Neutrophil (primary cell): ENCODE measurements at regions not wholly inside any gene's neighbourhood (a gene's known extent, or its start where the extent isn't known, plus 50 kb on each side); places are given as distances from the start of the nearest gene placed in this dataset.

ENCODE experiments used
- H3K27ac ChIP-seq: fragments of 200-600 bp; sonication (generic); 2 replicates; pipeline ENCODE4 v1.5.1; 2016; ENCODE audit warnings: mild to moderate bottlenecking, moderate library complexity
- H3K27me3 ChIP-seq: fragments of 200-600 bp; sonication (generic); 2 replicates; pipeline ENCODE4 v1.6.0; 2016; ENCODE audit warnings: mild to moderate bottlenecking
- H3K36me3 ChIP-seq: fragments of 200-600 bp; sonication (generic); 2 replicates; pipeline ENCODE4 v1.5.1; 2017
- H3K4me1 ChIP-seq, 2 experiments: fragments of 200-600 bp in 1 of 2; sonication (generic) in 1 of 2; 1 replicate in 1 of 2; 2 replicates in 1 of 2; pipeline versions ENCODE4 v1.5.1 to v1.6.1; 2013 to 2016; ENCODE audit warnings: low read depth in 1 of 2, low read length in 1 of 2, mild to moderate bottlenecking in 1 of 2, moderate library complexity in 1 of 2; ENCODE audit not compliant: control insufficient read depth in 1 of 2, insufficient read depth in 1 of 2
- H3K4me3 ChIP-seq, 2 experiments: fragments of 200-600 bp in 1 of 2; sonication (generic) in 1 of 2; 1 replicate in 1 of 2; 2 replicates in 1 of 2; pipeline ENCODE4 v1.5.1; 2013 to 2016; ENCODE audit warnings: low read depth in 1 of 2, low read length in 1 of 2, mild to moderate bottlenecking in 1 of 2, moderate library complexity in 1 of 2
- H3K9me3 ChIP-seq: fragments of 200-600 bp; sonication (generic); 2 replicates; pipeline ENCODE4 v1.5.1; 2016
- CTCF ChIP-seq: fragments of 200-600 bp; sonication (generic); IDR thresholded peaks from 2 replicates; pipeline ENCODE4 v1.5.1; 2016; ENCODE audit warnings: antibody characterized with exemption

GRCh38 chr5:158522776-158523175 lies 576.9 kb downstream of the EBF1 start:
- Histone ChIP-seq H3K4me1 (no peaks in the 10 kb centered on the region), H3K9me3 (no peaks in the 10 kb centered on the region), H3K36me3 (no peaks in the 10 kb centered on the region), H3K27ac (no peak overlapping the region), H3K27me3 (no peaks in the 10 kb centered on the region), H3K4me3 (no peak overlapping the region)
- TF ChIP-seq CTCF: no peak

GRCh38 chr5:158521995-158522394 lies 577.7 kb downstream of the EBF1 start:
- Histone ChIP-seq H3K27ac (no peak overlapping the region), H3K4me1 (no peaks in the 10 kb centered on the region), H3K36me3 (no peaks in the 10 kb centered on the region), H3K27me3 (no peaks in the 10 kb centered on the region), H3K9me3 (no peaks in the 10 kb centered on the region), H3K4me3 (no peak overlapping the region)
- TF ChIP-seq CTCF: no peak

- H3K36me3 ChIP-seq: no peaks in the 10 kb centered on the region
- H3K4me1 ChIP-seq: no peaks in the 10 kb centered on the region
- no peaks in the 10 kb centered on the region for H3K9me3 ChIP-seq
- H3K27ac ChIP-seq: no peak overlapping the region
- H3K27me3 ChIP-seq: no peaks in the 10 kb centered on the region
- H3K4me3 ChIP-seq: no peak overlapping the region
- TF ChIP-seq CTCF: no peak
These were observed 580.2 kb downstream of the EBF1 start for GRCh38 chr5:158519433-158520021.

- no peaks in the 10 kb centered on the region for H3K27me3 ChIP-seq
- no peak for TF ChIP-seq CTCF
- H3K36me3 ChIP-seq: no peaks in the 10 kb centered on the region
- H3K9me3 ChIP-seq: no peaks in the 10 kb centered on the region
- no peaks in the 10 kb centered on the region for H3K4me1 ChIP-seq
- H3K27ac ChIP-seq: no peak overlapping the region
- H3K4me3 ChIP-seq: no peak overlapping the region
These were observed 583.2 kb downstream of the EBF1 start for GRCh38 chr5:158516521-158516920.

GRCh38 chr5:158514986-158515359 lies 584.7 kb downstream of the EBF1 start:
- Histone ChIP-seq H3K27ac (no peak overlapping the region), H3K27me3 (no peaks in the 10 kb centered on the region), H3K9me3 (no peaks in the 10 kb centered on the region), H3K4me1 (no peaks in the 10 kb centered on the region), H3K36me3 (no peaks in the 10 kb centered on the region), H3K4me3 (no peak overlapping the region)
- TF ChIP-seq CTCF: no peak
